NCI-H2171 (cell line): ENCODE measurements at regions not wholly inside any gene's neighbourhood (a gene's known extent, or its start where the extent isn't known, plus 50 kb on each side); places are given as distances from the start of the nearest gene placed in this dataset.
"Not testable (repeated sequence)": the region's sequence is repeated elsewhere in the genome, so short reads cannot be mapped to it uniquely, and the experiment has no call there.

Experiments used
- DNase-seq: peaks from one replicate; lab custom pipeline; 2025; lab: John Stamatoyannopoulos, UW

- no peak for DNase-seq
Observed at GRCh38 chr10:57168611-57169240, 807.7 kb upstream of the ZWINT start.

- DNase-seq, result no peak
Observed at GRCh38 chr10:57165671-57166070, 804.6 kb upstream of the ZWINT start.

- DNase-seq, result no peak
Observed at GRCh38 chr10:57162231-57162630, 801.2 kb upstream of the ZWINT start.

GRCh38 chr10:57161157-57161556 is 800.1 kb upstream of the ZWINT start:
- no peak for DNase-seq

- no peak for DNase-seq
Observed at GRCh38 chr10:57145548-57145947, 784.5 kb upstream of the ZWINT start.

GRCh38 chr10:57142925-57143576 is 782.0 kb upstream of the ZWINT start:
- no peak for DNase-seq

GRCh38 chr10:57141708-57142107 is 780.6 kb upstream of the ZWINT start:
- no peak for DNase-seq

- DNase-seq, result no peak
Observed at GRCh38 chr10:57119684-57120083, 758.6 kb upstream of the ZWINT start.

GRCh38 chr10:57113545-57113944 is 752.5 kb upstream of the ZWINT start:
- no peak for DNase-seq

- no peak for DNase-seq
Observed at GRCh38 chr10:57102236-57102635, 741.2 kb upstream of the ZWINT start.

- DNase-seq, result no peak
Observed at GRCh38 chr10:57098146-57098545, 737.1 kb upstream of the ZWINT start.

- DNase-seq, result no peak
Observed at GRCh38 chr10:57096044-57096443, 735.0 kb upstream of the ZWINT start.

- no peak for DNase-seq
Observed at GRCh38 chr10:57094965-57095364, 733.9 kb upstream of the ZWINT start.

GRCh38 chr10:57094083-57094482 is 733.0 kb upstream of the ZWINT start:
- no peak for DNase-seq

- no peak for DNase-seq
Observed at GRCh38 chr10:57053530-57053929, 692.5 kb upstream of the ZWINT start.

GRCh38 chr10:57049096-57049495 is 688.0 kb upstream of the ZWINT start:
- DNase-seq, result no peak

GRCh38 chr10:57038531-57038930 is 677.5 kb upstream of the ZWINT start:
- DNase-seq, result no peak

- no peak for DNase-seq
Observed at GRCh38 chr10:57035310-57035709, 674.3 kb upstream of the ZWINT start.

GRCh38 chr10:57032301-57032700 is 671.2 kb upstream of the ZWINT start:
- DNase-seq, result not testable (repeated sequence)

GRCh38 chr10:57031346-57031745 is 670.3 kb upstream of the ZWINT start:
- DNase-seq, result no peak

GRCh38 chr10:57026307-57026706 is 665.2 kb upstream of the ZWINT start:
- DNase-seq, result no peak

GRCh38 chr10:57023626-57024025 is 662.6 kb upstream of the ZWINT start:
- DNase-seq, result no peak

- no peak for DNase-seq
Observed at GRCh38 chr10:57018452-57018851, 657.4 kb upstream of the ZWINT start.
